WI38 (cell line): ENCODE measurements at regions not wholly inside any gene's neighbourhood (a gene's known extent, or its start where the extent isn't known, plus 50 kb on each side); places are given as distances from the start of the nearest gene placed in this dataset.

Source experiments
- H3K4me3 ChIP-seq: 2 replicates; pipeline ENCODE4 v1.5.1; 2011; ENCODE audit warnings: low read depth, mild to moderate bottlenecking, control low read depth, low read length
- CTCF ChIP-seq: IDR thresholded peaks from 2 replicates; pipeline ENCODE4 v1.5.1; 2012; ENCODE audit warnings: low read depth, mild to moderate bottlenecking, control low read depth, low read length

GRCh38 chr1:90382161-90382560, 334.9 kb downstream of the BARHL2 start:
- TF ChIP-seq CTCF: no peak
- H3K4me3 ChIP-seq: no peak overlapping the region

GRCh38 chr1:90381598-90381997, 335.5 kb downstream of the BARHL2 start:
- H3K4me3 ChIP-seq: no peak overlapping the region
- no peak for TF ChIP-seq CTCF

- no peak overlapping the region for H3K4me3 ChIP-seq
- no peak for TF ChIP-seq CTCF
Measured at GRCh38 chr1:90371448-90371813, 345.7 kb downstream of the BARHL2 start.

- H3K4me3 ChIP-seq: no peak overlapping the region
Measured at GRCh38 chr1:90370686-90371447, 346.2 kb downstream of the BARHL2 start.

GRCh38 chr1:90362163-90362562, 354.9 kb downstream of the BARHL2 start:
- no peak for TF ChIP-seq CTCF
- H3K4me3 ChIP-seq: no peak overlapping the region

More at GRCh38 chr1:90370686-90371447, 346.2 kb downstream of the BARHL2 start:
- no peak for TF ChIP-seq CTCF

GRCh38 chr1:90361026-90361425, 356.1 kb downstream of the BARHL2 start:
- H3K4me3 ChIP-seq: no peak overlapping the region
- no peak for TF ChIP-seq CTCF

- no peak for TF ChIP-seq CTCF
- H3K4me3 ChIP-seq: no peak overlapping the region
Measured at GRCh38 chr1:90359994-90360393, 357.1 kb downstream of the BARHL2 start.
